GM21717 (cell line): ENCODE measurements at regions not wholly inside any gene's neighbourhood (a gene's known extent, or its start where the extent isn't known, plus 50 kb on each side); places are given as distances from the start of the nearest gene placed in this dataset.
"Not testable (repeated sequence)": the region's sequence is repeated elsewhere in the genome, so short reads cannot be mapped to it uniquely, and the experiment has no call there.

Experiments used
- ATAC-seq: cut with Tn5 transposase; IDR thresholded peaks from one replicate; pipeline ENCODE4 v1.9.1; 2021; ENCODE audit warnings: mild to moderate bottlenecking, moderate library complexity; ENCODE audit not compliant: unreplicated experiment

GRCh38 chrX:25810202-25810601 is 327.9 kb upstream of the MAGEB18 start:
- no peak for ATAC-seq

GRCh38 chrX:25819879-25820278 is 318.3 kb upstream of the MAGEB18 start:
- no peak for ATAC-seq

GRCh38 chrX:25851141-25851540 is 287.0 kb upstream of the MAGEB18 start:
- no peak for ATAC-seq

GRCh38 chrX:25853002-25853479 is 285.1 kb upstream of the MAGEB18 start:
- ATAC-seq = no peak

- ATAC-seq = no peak
These were observed 279.8 kb upstream of the MAGEB18 start for GRCh38 chrX:25858273-25858880.

GRCh38 chrX:25860322-25860721 is 277.8 kb upstream of the MAGEB18 start:
- ATAC-seq = no peak

- ATAC-seq = no peak
These were observed 268.4 kb upstream of the MAGEB18 start for GRCh38 chrX:25869761-25870160.

- ATAC-seq = no peak
These were observed 265.4 kb upstream of the MAGEB18 start for GRCh38 chrX:25872786-25873185.

- no peak for ATAC-seq
These were observed 264.9 kb upstream of the MAGEB18 start for GRCh38 chrX:25873196-25873595.

GRCh38 chrX:25878806-25879205 is 259.3 kb upstream of the MAGEB18 start:
- no peak for ATAC-seq

GRCh38 chrX:25882503-25882902 is 255.6 kb upstream of the MAGEB18 start:
- not testable (repeated sequence) for ATAC-seq

GRCh38 chrX:25897758-25898157 is 240.4 kb upstream of the MAGEB18 start:
- ATAC-seq = no peak

GRCh38 chrX:25905728-25906127 is 232.4 kb upstream of the MAGEB18 start:
- ATAC-seq = not testable (repeated sequence)

- ATAC-seq = no peak
These were observed 212.2 kb upstream of the MAGEB18 start for GRCh38 chrX:25925946-25926345.

- no peak for ATAC-seq
These were observed 209.8 kb upstream of the MAGEB18 start for GRCh38 chrX:25928316-25928715.

GRCh38 chrX:25941087-25941486 is 197.1 kb upstream of the MAGEB18 start:
- no peak for ATAC-seq

GRCh38 chrX:25941559-25942250 is 196.4 kb upstream of the MAGEB18 start:
- ATAC-seq = no peak

- ATAC-seq = peak; percentile 50
These were observed 169.2 kb upstream of the MAGEB18 start for GRCh38 chrX:25968920-25969319.

- no peak for ATAC-seq
These were observed 161.3 kb upstream of the MAGEB18 start for GRCh38 chrX:25976683-25977310.

- no peak for ATAC-seq
These were observed 139.5 kb upstream of the MAGEB18 start for GRCh38 chrX:25998687-25999086.

GRCh38 chrX:26007462-26007861 is 130.7 kb upstream of the MAGEB18 start:
- ATAC-seq = no peak

GRCh38 chrX:26008042-26008441 is 130.1 kb upstream of the MAGEB18 start:
- no peak for ATAC-seq
